ENCODE measurements at regions not wholly inside any gene's neighbourhood (a gene's known extent, or its start where the extent isn't known, plus 50 kb on each side); places are given as distances from the start of the nearest gene placed in this dataset.

- H3K36me3 Mint-ChIP-seq (ENCODE audit: low read depth), result no peaks in the 10 kb centered on the region
- no peak overlapping the region for H3K27ac ChIP-seq (ENCODE audit: low read depth, low read length)
- no peaks in the 10 kb centered on the region for H3K27me3 Mint-ChIP-seq (ENCODE audit: insufficient read depth)
- H3K4me3 Mint-ChIP-seq, result no peak overlapping the region
- WGBS, 2 experiments (ENCODE audit: insufficient coverage in 1 of 2, insufficient read length in 1 of 2), result 94% methylated on average over 1 of the region's 1 CpG; no CpG with 5 or more reads in 1 of the 2 experiments
- no peaks in the 10 kb centered on the region for H3K4me1 ChIP-seq (ENCODE audit: control insufficient read depth, insufficient read depth, low read length)
- no peak overlapping the region for H3K27ac Mint-ChIP-seq
- H3K36me3 ChIP-seq (ENCODE audit: control insufficient read depth, insufficient read depth, low read length), result no peaks in the 10 kb centered on the region
- peaks cover 2% of the 10 kb centered on the region for H3K4me1 Mint-ChIP-seq
- H3K9ac ChIP-seq (ENCODE audit: extremely low read depth, low read length, poor library complexity, severe bottlenecking), result no peak overlapping the region
- DNase-seq, result no peak
- H3K9me3 Mint-ChIP-seq, result peaks cover 29% of the 10 kb centered on the region
- no peaks in the 10 kb centered on the region for H3K27me3 ChIP-seq (ENCODE audit: control insufficient read depth, insufficient read depth, low read length, poor library complexity, severe bottlenecking)
- no peak for TF ChIP-seq CTCF (conservative IDR thresholded peaks at IDR 0.05)
- H3K9me3 ChIP-seq (ENCODE audit: control insufficient read depth, low read length), result peaks cover 40% of the 10 kb centered on the region
- H3K4me3 ChIP-seq (ENCODE audit: low read length), result no peak overlapping the region
Measured at GRCh38 chr10:64450312-64450711, 929.1 kb downstream of the REEP3 start.

GRCh38 chr10:64454962-64455361 is 933.8 kb downstream of the REEP3 start:
- no peak for TF ChIP-seq CTCF (conservative IDR thresholded peaks at IDR 0.05)
- Histone ChIP-seq H3K4me3 (ENCODE audit: low read length) (no peak overlapping the region), H3K9me3 (ENCODE audit: control insufficient read depth, low read length) (peaks cover 29% of the 10 kb centered on the region), H3K4me1 (ENCODE audit: control insufficient read depth, insufficient read depth, low read length) (no peaks in the 10 kb centered on the region), H3K9ac (ENCODE audit: extremely low read depth, low read length, poor library complexity, severe bottlenecking) (no peak overlapping the region), H3K27ac (ENCODE audit: low read depth, low read length) (no peak overlapping the region), H3K36me3 (ENCODE audit: control insufficient read depth, insufficient read depth, low read length) (no peaks in the 10 kb centered on the region), H3K27me3 (ENCODE audit: control insufficient read depth, insufficient read depth, low read length, poor library complexity, severe bottlenecking) (no peaks in the 10 kb centered on the region)
- Mint-ChIP-seq H3K36me3 (ENCODE audit: low read depth) (no peaks in the 10 kb centered on the region), H3K27ac (no peak overlapping the region), H3K4me1 (no peaks in the 10 kb centered on the region), H3K27me3 (ENCODE audit: insufficient read depth) (no peaks in the 10 kb centered on the region), H3K9me3 (peaks cover 24% of the 10 kb centered on the region), H3K4me3 (no peak overlapping the region)
- no peak for DNase-seq
- 92% methylated on average over 1 of the region's 1 CpG; no CpG with 5 or more reads in 1 of the 2 experiments for WGBS, 2 experiments (ENCODE audit: insufficient coverage in 1 of 2, insufficient read length in 1 of 2)

- no peak overlapping the region for H3K9ac ChIP-seq (ENCODE audit: extremely low read depth, low read length, poor library complexity, severe bottlenecking)
- H3K36me3 ChIP-seq (ENCODE audit: control insufficient read depth, insufficient read depth, low read length), result no peaks in the 10 kb centered on the region
- Mint-ChIP-seq H3K9me3 (peaks cover 23% of the 10 kb centered on the region), H3K4me3 (no peak overlapping the region), H3K27ac (no peak overlapping the region), H3K4me1 (no peaks in the 10 kb centered on the region), H3K27me3 (ENCODE audit: insufficient read depth) (no peaks in the 10 kb centered on the region), H3K36me3 (ENCODE audit: low read depth) (no peaks in the 10 kb centered on the region)
- WGBS, 2 experiments (ENCODE audit: insufficient coverage in 1 of 2, insufficient read length in 1 of 2), result no CpG with 5 or more reads among the region's 1 CpG
- no peaks in the 10 kb centered on the region for H3K27me3 ChIP-seq (ENCODE audit: control insufficient read depth, insufficient read depth, low read length, poor library complexity, severe bottlenecking)
- TF ChIP-seq CTCF (conservative IDR thresholded peaks at IDR 0.05), result no peak
- H3K4me1 ChIP-seq (ENCODE audit: control insufficient read depth, insufficient read depth, low read length), result no peaks in the 10 kb centered on the region
- H3K9me3 ChIP-seq (ENCODE audit: control insufficient read depth, low read length), result peaks cover 24% of the 10 kb centered on the region
- no peak overlapping the region for H3K27ac ChIP-seq (ENCODE audit: low read depth, low read length)
- DNase-seq, result no peak
- H3K4me3 ChIP-seq (ENCODE audit: low read length), result no peak overlapping the region
Measured at GRCh38 chr10:64458306-64458705, 937.1 kb downstream of the REEP3 start.
